ENCODE measurements at regions not wholly inside any gene's neighbourhood (a gene's known extent, or its start where the extent isn't known, plus 50 kb on each side); places are given as distances from the start of the nearest gene placed in this dataset.
A peak's percentile ranks its signal among the peaks of the same experiment; 100 is the strongest.

DNA sequence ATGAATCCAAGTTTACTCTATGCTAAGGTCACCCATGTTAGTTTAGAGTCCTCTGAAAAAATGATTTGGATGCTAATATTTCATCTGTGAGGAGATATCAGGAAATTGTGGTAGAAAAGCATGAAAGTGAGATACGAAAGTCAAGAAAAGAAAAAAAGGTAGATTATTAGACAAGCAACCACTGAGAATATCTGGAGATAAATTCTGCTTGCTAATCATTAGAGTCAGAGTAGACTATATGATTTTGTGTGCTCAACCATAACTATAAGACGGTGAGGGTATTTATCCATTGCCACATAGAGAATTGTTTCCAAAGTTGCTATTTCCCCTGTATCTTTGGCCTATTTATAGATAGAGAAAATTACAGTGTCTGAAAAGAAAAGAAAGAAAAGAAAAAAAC is 706.7 kb downstream of the SLITRK5 start:
- no peak overlapping the region for H3K27ac Mint-ChIP-seq
- H3K4me3 ChIP-seq, result no peak overlapping the region
- no peaks in the 10 kb centered on the region for H3K36me3 Mint-ChIP-seq
- H3K9ac ChIP-seq, result no peak overlapping the region
- no peak overlapping the region for H3K4me3 Mint-ChIP-seq
- H3K36me3 ChIP-seq, result no peaks in the 10 kb centered on the region
- no peaks in the 10 kb centered on the region for H3K9me3 ChIP-seq (ENCODE audit: low read depth)
- H3K9me3 Mint-ChIP-seq, result no peaks in the 10 kb centered on the region
- H3K27ac ChIP-seq, result no peak overlapping the region
- no peak overlapping the region for H2AFZ ChIP-seq (replicated peaks)
- no peak for DNase-seq (ENCODE audit: low spot score)
- H3F3A ChIP-seq (ENCODE audit: low read depth), result no peaks in the 10 kb centered on the region
- H4K20me1 ChIP-seq (ENCODE audit: low read depth), result no peaks in the 10 kb centered on the region
- TF ChIP-seq EZH2 (IDR thresholded peaks at IDR 0.05) (no peak), EZH2phosphoT487 (IDR thresholded peaks at IDR 0.05) (no peak)
- TF ChIP-seq, protein P1, sequence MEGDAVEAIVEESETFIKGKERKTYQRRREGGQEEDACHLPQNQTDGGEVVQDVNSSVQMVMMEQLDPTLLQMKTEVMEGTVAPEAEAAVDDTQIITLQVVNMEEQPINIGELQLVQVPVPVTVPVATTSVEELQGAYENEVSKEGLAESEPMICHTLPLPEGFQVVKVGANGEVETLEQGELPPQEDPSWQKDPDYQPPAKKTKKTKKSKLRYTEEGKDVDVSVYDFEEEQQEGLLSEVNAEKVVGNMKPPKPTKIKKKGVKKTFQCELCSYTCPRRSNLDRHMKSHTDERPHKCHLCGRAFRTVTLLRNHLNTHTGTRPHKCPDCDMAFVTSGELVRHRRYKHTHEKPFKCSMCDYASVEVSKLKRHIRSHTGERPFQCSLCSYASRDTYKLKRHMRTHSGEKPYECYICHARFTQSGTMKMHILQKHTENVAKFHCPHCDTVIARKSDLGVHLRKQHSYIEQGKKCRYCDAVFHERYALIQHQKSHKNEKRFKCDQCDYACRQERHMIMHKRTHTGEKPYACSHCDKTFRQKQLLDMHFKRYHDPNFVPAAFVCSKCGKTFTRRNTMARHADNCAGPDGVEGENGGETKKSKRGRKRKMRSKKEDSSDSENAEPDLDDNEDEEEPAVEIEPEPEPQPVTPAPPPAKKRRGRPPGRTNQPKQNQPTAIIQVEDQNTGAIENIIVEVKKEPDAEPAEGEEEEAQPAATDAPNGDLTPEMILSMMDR (IDR thresholded peaks at IDR 0.05), result no peak
- no peaks in the 10 kb centered on the region for H3K4me1 Mint-ChIP-seq
- H3K27me3 ChIP-seq, result no peaks in the 10 kb centered on the region
- H3K27me3 Mint-ChIP-seq (ENCODE audit: insufficient read depth, low read depth), result no peaks in the 10 kb centered on the region
- no peaks in the 10 kb centered on the region for H3K4me1 ChIP-seq
- no peak overlapping the region for H3K4me2 ChIP-seq
- no peaks in the 10 kb centered on the region for H3K79me2 ChIP-seq (ENCODE audit: low read depth)

DNA sequence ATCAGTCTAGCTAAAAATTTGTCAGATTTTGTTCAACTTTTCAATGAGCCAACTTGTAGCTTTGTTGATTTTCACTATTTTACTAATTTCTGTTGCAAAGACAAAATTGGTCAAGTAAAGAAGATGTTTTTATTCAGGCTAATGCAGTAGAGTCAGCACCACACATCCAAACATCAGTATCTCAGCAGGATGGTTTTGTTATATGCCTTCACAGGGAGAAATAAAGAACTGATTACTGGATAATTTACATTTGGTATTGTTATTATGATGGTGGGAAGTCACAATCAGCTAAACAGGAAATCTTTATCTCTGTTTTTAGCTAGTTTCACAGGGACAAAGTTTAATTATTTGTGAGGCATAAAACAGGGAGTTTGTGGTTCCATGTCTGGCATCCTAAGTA is 713.4 kb downstream of the SLITRK5 start:
- Mint-ChIP-seq H3K27ac (no peak overlapping the region), H3K27me3 (ENCODE audit: insufficient read depth, low read depth) (no peaks in the 10 kb centered on the region), H3K4me3 (no peak overlapping the region), H3K36me3 (no peaks in the 10 kb centered on the region), H3K9me3 (no peaks in the 10 kb centered on the region), H3K4me1 (no peaks in the 10 kb centered on the region)
- H3K4me2 ChIP-seq, result no peak overlapping the region
- TF ChIP-seq EZH2phosphoT487 (IDR thresholded peaks at IDR 0.05), result no peak
- TF ChIP-seq, protein P1 (IDR thresholded peaks at IDR 0.05), result no peak
- TF ChIP-seq EZH2 (IDR thresholded peaks at IDR 0.05), result no peak
- H3K4me3 ChIP-seq, result no peak overlapping the region
- no peaks in the 10 kb centered on the region for H3K36me3 ChIP-seq
- no peak for DNase-seq (ENCODE audit: low spot score)
- H3K27me3 ChIP-seq, result no peaks in the 10 kb centered on the region
- no peak overlapping the region for H3K9ac ChIP-seq
- H3F3A ChIP-seq (ENCODE audit: low read depth), result no peaks in the 10 kb centered on the region
- H4K20me1 ChIP-seq (ENCODE audit: low read depth), result no peaks in the 10 kb centered on the region
- H3K9me3 ChIP-seq (ENCODE audit: low read depth), result no peaks in the 10 kb centered on the region
- H3K4me1 ChIP-seq, result no peaks in the 10 kb centered on the region
- no peaks in the 10 kb centered on the region for H3K79me2 ChIP-seq (ENCODE audit: low read depth)
- peak overlapping the region; percentile 47 for H2AFZ ChIP-seq (replicated peaks)
- H3K27ac ChIP-seq, result no peak overlapping the region

DNA sequence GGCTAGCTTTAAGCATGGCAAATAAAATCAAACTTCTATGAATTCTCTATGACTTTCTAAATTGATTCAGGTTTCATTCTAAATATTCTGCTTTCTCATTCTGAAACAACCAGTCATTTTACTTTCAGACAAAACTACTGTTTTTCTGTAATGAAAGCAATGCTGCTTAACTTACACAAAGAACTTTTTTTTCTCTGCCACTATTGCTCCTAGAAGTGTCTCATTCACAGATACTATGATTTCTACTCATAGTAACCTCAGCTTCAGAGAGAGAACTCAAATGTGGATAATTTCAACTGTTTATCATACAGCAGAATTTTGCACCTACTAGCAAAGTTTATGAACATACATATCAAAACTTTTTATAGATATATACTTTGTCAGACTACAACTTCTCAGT is 724.6 kb downstream of the SLITRK5 start:
- Mint-ChIP-seq H3K4me3 (no peak overlapping the region), H3K27ac (no peak overlapping the region), H3K36me3 (no peaks in the 10 kb centered on the region), H3K4me1 (no peaks in the 10 kb centered on the region), H3K27me3 (ENCODE audit: insufficient read depth, low read depth) (peaks cover 2% of the 10 kb centered on the region), H3K9me3 (no peaks in the 10 kb centered on the region)
- no peaks in the 10 kb centered on the region for H3K36me3 ChIP-seq
- no peaks in the 10 kb centered on the region for H3K9me3 ChIP-seq (ENCODE audit: low read depth)
- no peak overlapping the region for H3K9ac ChIP-seq
- H3K4me1 ChIP-seq, result no peaks in the 10 kb centered on the region
- TF ChIP-seq EZH2phosphoT487 (IDR thresholded peaks at IDR 0.05) (no peak), EZH2 (IDR thresholded peaks at IDR 0.05) (no peak)
- TF ChIP-seq, protein P1 (IDR thresholded peaks at IDR 0.05), result no peak
- no peaks in the 10 kb centered on the region for H3K27me3 ChIP-seq
- H3K27ac ChIP-seq, result no peak overlapping the region
- no peaks in the 10 kb centered on the region for H3K79me2 ChIP-seq (ENCODE audit: low read depth)
- H3K4me3 ChIP-seq, result no peak overlapping the region
- H4K20me1 ChIP-seq (ENCODE audit: low read depth), result no peaks in the 10 kb centered on the region
- no peak overlapping the region for H3K4me2 ChIP-seq
- no peak for DNase-seq (ENCODE audit: low spot score)
- no peaks in the 10 kb centered on the region for H3F3A ChIP-seq (ENCODE audit: low read depth)
- H2AFZ ChIP-seq (replicated peaks), result no peak overlapping the region

DNA sequence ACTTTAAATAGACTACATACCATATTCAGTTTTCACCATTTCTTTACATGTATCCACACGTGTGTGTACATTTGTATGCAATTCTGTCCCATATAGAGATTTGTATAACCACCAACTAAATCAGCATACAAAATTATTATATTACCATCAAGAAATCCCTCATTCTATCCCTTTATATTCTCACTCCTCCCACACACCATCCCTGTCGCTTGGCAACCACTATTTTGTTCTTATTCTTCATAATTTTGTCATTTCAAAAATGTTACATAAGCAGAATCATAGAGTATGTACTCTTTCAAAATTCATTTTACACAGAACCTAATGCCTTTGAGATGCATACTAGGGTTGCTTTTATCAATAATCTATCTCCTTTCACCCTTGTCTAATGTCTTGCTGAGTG is 740.5 kb downstream of the SLITRK5 start:
- Mint-ChIP-seq H3K4me3 (no peak overlapping the region), H3K4me1 (no peaks in the 10 kb centered on the region), H3K27ac (no peak overlapping the region), H3K36me3 (no peaks in the 10 kb centered on the region), H3K27me3 (ENCODE audit: insufficient read depth, low read depth) (no peaks in the 10 kb centered on the region), H3K9me3 (no peaks in the 10 kb centered on the region)
- TF ChIP-seq EZH2 (IDR thresholded peaks at IDR 0.05) (no peak), EZH2phosphoT487 (IDR thresholded peaks at IDR 0.05) (no peak)
- TF ChIP-seq, protein P1 (IDR thresholded peaks at IDR 0.05), result no peak
- H3K9me3 ChIP-seq (ENCODE audit: low read depth), result no peaks in the 10 kb centered on the region
- no peaks in the 10 kb centered on the region for H3K36me3 ChIP-seq
- H3F3A ChIP-seq (ENCODE audit: low read depth), result no peaks in the 10 kb centered on the region
- no peak overlapping the region for H3K9ac ChIP-seq
- no peak overlapping the region for H3K4me3 ChIP-seq
- H3K4me2 ChIP-seq, result no peak overlapping the region
- no peaks in the 10 kb centered on the region for H3K4me1 ChIP-seq
- no peaks in the 10 kb centered on the region for H3K27me3 ChIP-seq
- no peak for DNase-seq (ENCODE audit: low spot score)
- H2AFZ ChIP-seq (replicated peaks), result no peak overlapping the region
- no peaks in the 10 kb centered on the region for H4K20me1 ChIP-seq (ENCODE audit: low read depth)
- H3K27ac ChIP-seq, result no peak overlapping the region
- no peaks in the 10 kb centered on the region for H3K79me2 ChIP-seq (ENCODE audit: low read depth)

Data from neural progenitor cell (in vitro differentiated cells).